GM21423 (cell line): ENCODE measurements at regions not wholly inside any gene's neighbourhood (a gene's known extent, or its start where the extent isn't known, plus 50 kb on each side); places are given as distances from the start of the nearest gene placed in this dataset.

Source experiments
- ATAC-seq: cut with Tn5 transposase; IDR thresholded peaks from one replicate; pipeline ENCODE4 v1.9.1; 2021; ENCODE audit warnings: mild to moderate bottlenecking, moderate library complexity; ENCODE audit not compliant: unreplicated experiment

DNA sequence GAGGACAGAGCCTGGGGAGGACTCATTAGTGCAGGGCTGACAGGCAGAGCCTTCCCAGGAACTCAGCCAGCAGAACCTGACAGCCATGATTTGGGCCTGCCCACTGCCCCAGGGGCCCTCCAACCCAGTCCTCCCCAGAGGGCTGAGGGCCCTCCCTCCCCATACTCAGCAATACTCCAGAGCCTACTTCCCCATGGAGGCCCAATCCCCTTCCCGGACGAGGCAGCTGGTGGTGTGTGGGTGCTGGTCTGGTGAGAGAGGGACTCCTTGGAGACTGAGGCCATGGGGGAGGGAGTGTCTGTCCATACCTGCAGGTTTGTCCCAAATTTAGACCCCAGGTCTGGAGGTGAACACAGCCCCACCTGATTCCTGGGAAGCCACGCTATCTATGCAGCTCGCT, 120.9 kb upstream of the MLN start:
- ATAC-seq = no peak

DNA sequence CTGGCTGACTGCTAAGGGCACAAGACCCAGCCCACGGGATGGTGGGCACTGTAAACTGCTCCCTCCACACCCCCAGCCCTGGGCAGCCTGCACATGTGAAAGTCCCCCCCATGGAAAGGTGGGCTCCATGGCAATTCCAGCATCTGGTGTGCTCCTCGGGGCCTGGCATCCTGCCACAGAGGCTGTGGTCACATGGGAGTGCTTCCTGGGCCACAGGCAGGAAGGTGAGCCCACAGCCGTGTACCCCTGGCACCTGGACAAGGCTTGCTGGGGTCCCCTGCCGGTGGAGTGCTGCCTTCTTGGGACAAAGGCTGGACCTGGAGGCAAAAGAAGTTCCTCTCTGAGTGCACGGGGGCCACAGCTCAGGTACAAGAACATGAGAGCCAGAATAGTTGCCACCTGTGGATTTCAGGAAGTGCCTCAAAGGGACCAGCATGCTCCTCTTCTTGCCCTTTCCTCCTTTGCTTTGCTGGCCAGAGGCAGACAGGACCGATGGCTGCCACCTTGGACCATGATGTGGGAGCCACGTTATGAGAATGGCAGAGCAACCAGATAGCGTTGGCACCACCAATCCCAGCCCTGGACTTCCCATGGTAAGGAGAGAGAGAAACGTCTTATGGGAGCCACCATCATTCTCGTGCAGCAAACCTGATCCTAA, 120.2 kb upstream of the MLN start:
- ATAC-seq = no peak

DNA sequence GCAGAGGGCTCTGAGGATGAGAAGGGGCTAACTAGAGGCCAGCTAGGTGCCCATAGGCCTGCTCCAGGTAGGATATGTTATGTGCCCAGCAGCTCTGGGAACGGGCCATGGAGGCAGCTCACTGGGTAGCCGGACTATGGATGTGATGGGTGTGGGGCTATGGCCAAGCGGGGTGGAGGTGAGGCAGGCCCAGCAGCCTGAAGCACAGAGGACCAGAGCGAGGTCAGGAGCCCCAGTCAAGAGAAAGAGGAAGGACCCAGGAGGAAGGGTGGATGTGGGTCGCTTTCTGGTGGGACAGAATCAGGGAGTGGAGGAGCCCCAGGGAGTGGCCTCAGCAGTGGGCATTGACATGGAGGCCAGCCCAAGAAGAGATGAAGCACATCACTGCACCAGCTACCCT, 117.9 kb upstream of the MLN start:
- no peak for ATAC-seq

DNA sequence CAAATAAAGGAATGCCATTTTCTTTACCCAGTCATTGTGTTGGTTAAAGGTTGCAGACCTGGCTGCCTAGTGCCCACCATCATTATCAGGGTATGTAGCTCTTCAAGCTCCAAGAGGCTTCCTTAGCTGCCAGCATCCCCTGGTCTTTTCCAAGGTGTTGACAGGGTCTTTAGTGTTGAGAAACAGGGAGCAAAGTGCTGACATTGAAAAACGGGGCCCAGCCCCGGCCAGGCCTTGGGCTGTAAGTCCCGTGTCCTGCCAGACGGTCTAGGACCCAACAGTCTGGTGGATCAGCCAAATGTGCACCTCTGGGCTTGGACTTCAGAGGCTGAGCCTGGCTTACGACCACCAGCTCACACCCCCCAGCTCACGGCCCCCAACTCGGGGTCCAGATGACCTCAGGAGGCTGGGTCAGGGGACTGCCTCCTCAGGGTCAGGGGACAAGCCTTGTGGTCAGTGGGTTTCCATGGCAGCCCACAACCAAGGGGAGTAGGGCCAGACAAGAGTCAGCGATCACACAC, 114.4 kb upstream of the MLN start:
- no peak for ATAC-seq

DNA sequence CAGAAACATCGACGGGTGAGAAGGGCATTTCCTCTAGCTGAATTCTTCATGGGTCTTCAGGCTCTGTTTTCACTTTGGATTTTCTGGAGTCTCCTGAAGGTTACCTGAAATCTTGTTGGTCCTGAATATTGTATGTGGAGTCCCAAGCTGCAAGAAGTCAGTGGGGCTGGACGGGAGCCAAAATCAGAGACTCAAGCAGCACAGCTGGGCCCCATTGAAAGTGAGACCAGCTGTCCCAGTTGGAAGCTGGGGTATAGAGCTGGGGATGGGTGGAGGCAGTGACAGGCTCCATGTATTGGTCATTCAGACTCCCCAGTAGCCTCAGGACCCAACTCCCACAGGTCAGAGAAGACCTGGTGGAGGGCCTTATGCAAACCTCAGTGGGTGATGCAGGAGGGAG, 111.3 kb upstream of the MLN start:
- no peak for ATAC-seq

DNA sequence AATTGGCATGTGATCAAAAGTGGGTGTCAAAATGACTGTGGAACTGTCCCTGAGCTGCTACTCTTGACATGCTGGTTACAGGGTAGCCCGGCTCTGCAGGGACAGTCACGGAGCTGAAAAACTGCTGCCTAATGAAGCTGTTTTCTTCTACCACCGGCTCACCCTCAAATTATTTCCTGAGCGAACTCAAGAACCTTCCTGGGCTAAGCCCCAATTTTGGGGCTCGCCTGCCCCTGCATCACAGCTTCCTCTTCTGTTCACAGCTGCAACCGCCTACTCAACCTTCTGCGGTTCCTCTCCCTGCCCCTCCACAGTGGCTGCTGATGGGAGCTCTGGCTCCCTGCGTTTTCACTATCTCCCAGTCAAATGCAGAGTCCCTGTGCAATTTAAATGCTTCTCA, 110.8 kb upstream of the MLN start:
- ATAC-seq = no peak

DNA sequence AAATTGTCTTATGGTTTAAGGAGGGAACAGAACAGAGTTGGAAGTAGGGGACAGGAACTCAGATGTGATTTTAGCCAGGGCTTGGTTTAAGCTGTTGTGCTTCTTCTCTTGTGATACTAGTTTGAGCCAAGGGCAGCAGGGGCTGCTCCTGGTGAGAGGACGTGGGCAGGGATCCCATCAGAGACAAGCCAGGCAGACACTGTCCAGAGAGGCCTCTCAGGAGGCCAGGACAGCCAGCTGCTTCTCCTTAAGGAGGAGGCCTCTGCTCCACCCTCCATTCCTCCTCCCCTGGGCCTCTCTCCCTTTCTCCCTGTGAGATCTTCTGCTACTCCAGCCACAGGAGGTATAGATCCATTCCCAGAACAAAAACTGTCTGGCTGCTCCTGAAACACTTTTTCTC, 108.4 kb upstream of the MLN start:
- no peak for ATAC-seq

DNA sequence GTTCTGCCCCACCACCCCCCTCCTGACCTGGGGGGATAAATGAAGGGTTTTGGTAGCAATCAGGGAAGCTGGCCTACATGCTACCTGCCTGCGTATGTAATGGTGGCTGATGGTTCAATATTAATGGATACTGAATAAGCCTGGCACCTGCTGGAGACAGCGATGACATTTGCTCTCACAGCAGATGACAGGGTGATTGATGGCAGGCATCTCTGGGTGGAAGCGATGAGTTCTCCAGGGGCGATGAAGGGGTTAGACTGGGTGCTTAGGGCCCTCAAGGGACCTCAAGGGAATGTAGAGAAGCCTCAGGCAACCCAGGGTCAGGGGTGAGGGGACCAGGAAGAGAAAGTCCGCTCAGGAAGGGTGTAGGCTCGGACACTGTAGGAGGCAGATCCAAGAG, 107.7 kb upstream of the MLN start:
- ATAC-seq = no peak

DNA sequence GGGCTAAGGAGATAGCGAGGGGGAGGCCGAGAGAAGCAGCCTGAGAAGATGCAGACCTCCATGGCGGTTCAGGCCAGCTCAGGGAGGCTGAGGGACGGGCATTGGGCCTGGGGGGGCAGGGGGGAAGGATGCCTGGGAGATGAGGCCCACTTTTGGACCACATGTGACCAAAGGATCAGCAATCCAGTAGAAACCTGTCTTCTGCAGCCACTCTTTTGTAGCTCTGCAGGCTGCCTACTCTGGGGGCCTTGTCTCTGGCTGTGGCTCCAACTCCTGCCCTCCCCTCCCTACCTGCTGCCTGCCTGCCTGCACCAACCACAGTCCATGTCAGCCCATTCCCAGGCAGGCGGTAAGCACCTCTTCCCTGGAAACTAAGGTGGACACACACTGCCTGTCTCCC, 106.8 kb upstream of the MLN start:
- no peak for ATAC-seq

DNA sequence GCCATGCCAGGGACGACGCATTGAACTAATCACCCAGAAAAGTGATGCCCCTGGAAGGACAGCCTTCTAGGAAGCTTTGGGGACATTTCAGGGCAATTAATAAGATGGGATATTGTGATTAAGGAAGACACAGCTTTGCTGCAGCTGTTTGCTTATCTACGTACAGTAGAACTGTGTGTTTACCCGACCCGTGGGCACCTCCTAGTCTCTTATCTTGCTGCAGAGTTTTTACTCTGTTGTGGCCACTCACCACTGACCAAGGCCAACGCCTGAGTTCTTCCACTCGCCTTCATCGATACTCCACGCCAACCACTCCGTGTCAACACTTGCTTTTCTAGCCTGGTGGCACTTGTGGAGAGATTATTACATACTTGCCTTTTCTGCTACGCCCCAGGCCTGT, 105.9 kb upstream of the MLN start:
- ATAC-seq = no peak

DNA sequence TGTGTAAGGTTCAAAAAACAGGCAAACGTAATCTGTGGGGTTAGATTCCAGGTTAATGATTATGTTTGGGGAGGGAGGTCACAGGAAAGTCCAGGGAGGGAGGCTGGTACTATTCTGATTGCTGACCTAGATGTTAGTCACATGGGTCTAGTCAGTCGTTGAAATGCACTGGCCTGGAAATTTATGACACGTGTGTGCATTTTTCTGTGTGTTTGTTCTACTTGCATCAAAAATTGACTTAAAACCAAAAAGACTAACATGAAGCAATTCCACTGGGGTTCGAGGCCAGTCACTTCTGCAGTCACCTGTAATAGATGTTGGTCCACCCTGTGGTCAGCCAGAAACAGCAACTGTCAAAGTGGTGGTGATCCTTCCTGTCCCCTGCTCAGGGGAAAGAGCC, 104.2 kb upstream of the MLN start:
- no peak for ATAC-seq

DNA sequence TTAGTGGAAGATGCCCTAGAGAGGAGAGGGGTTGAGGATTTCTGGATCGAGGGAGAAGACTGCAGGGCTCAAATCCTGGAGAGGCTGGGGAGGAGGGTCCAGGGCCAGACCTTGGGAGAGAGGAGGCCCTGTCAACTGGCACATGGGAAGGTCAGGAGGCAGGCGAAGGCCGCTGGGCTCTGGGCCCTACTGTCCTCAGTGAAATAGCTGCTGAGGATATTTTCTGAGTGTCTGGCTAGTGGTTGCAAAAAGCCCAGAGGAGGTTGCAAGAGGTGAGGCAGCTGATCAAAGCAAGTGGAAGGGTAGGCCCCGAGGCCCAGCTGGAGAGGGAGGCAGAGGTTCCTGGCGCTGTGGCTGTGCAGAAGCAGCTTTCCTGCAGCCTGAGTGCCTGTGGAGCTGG, 103.4 kb upstream of the MLN start:
- ATAC-seq = no peak

DNA sequence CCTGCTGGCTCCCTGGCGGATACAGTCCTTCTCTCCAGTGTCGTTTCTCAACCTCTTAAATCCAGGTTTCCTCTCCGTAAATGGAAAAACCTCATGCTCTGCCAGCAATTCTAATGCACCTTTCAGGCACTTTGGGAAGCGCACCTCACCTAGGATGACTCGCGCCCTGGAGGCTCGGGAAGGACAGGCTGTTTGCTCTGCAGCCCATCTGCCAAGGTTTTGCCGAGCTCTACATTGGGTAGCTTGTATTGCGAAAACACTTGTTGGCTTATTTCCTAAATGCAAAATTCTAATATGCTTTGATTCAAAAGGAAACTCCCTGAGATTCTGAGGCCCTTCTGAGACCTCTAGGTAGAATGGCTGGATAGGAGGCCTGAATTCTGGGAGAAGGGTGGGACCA, 102.6 kb upstream of the MLN start:
- ATAC-seq = no peak

DNA sequence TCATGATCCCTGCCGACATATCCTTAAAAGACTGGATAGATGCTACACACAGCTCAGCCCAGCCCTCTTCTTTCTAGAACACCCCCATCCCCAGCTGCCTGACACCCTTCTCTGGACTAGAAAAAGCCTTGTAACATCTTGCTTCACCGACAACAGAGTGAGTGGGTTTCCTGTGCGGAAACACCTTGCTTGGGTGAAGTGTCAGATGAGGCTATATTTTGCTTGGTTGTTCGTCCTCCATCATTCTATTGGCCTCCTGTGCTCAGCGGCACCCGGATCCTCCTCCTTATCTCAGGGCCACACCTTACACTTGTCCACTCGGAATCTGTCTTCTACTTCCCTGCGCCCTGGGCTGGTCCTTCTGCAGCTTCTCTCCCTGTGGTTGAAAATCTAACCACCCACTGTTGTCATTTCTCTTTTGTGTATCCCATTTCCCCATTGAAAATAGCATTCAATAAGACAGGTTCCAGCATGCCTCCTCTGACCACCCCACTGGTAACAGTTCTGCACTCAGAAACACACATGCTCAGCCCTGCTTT, 101.3 kb upstream of the MLN start:
- no peak for ATAC-seq

DNA sequence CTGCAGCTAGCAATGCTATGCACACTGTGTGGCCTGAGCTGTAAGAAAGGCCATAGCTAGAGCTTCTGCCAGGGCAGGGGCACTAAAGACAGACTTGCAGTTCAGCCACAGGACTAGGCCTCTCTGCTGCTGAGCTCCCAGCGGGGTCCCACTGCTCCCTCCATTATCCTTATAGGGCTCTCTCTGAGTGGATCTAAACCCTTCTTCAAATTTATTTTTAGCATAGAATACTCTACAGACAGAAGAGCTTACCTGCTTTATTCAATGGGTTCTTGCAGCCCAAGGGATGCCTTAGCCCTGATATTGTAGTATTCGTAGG, 100.9 kb upstream of the MLN start:
- ATAC-seq = no peak

DNA sequence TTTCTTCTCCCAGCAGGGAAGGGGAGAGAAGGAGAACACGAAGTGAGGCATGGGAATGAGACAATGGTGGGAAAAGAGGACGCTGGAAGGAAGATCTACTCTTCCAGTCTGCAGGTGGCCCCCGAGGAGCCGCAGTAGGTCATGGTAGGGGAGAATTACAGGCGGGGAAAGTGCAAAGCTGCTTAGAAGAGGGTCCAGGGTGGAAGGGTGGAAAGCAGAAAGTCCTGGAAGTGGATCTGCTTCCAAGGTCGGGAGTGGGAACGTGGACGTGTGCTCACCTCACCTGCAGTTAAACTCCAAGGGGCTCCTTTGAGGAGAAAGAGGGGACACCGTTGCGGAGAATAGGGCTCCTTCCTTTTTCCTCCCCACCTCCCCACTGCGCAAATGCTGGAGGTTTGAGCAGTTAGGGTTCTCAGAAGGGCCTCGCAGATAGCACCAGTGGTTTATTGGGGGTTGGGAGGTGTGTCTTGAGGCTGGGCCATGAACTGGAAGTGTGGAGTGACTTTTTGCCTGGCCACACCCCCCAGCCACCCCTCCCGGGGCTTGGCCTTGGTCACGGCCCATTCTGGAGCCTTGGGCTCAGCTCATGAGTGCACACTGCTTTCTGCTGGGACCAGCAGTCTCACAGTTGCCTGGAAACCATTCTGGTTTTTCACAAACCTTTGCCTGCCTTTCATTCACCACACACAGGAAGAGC, 100.4 kb upstream of the MLN start:
- ATAC-seq = peak; percentile 63

DNA sequence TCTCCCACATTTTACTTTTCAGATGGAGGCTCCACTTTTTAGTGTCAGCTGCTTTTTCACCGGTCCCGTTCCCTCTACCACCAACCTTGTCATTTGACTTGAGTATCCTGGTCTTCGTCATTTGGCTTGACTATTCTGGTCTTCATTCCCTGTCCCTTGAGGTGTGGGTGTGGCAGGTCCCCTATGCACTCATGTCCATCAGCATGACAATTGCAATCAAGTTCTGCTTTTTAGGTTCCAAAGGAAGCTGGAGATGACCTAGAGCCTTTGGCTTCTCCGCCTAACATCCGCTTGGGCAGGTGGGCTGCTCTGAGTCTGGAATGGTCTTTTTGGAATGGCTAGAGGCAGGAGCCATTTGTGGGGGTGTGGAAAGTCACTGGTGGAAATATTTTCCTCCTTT, 99.8 kb upstream of the MLN start:
- ATAC-seq = no peak

DNA sequence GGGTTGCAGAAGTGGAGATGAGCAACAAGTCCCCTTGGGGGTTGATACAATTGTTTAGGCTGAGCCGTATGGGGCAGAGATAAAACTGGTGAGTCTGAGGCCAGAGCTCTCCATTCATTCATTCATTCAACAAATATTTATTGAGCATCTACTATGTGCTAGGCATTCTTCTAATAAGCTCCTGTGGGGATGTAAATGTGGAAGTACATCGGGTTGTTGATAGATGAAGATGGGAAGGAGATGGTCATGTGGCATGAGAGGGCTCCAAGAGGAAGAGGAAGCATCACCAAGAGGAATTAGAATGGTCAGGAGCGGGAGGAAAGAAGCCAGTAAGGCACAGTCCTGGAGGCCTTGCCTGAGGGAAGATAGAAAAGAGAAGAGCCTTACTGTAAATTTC, 98.7 kb upstream of the MLN start:
- no peak for ATAC-seq

DNA sequence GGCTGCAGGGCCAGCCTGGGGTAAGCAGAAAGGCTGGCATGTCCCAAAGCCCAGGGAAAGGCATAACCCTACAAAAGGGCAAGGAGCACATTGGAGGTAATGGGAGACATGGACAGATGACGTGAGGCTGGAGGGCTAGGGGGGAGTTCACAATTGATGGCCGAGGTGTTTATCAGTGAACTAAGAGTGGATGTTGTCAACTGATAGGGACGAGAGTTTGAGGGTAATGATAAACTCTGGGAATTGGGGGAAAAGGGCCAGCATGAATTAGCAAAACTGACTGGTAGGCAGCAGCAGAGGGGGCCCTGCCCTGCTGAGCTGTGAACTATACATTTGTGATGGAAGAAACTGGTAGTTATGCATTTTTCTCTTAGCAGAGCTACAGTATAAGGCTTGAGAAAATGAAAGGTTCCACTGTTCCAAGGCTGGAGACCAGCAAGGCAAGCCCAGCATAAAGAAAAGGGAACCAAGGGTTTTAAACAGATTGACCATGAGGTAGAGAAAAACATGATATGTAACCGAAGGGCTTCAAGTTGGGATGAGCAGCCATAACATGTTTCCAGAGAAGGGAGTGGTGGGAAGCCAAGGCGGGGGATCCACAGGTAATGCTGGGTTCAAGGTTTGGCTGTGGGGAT, 98.1 kb upstream of the MLN start:
- ATAC-seq = no peak

DNA sequence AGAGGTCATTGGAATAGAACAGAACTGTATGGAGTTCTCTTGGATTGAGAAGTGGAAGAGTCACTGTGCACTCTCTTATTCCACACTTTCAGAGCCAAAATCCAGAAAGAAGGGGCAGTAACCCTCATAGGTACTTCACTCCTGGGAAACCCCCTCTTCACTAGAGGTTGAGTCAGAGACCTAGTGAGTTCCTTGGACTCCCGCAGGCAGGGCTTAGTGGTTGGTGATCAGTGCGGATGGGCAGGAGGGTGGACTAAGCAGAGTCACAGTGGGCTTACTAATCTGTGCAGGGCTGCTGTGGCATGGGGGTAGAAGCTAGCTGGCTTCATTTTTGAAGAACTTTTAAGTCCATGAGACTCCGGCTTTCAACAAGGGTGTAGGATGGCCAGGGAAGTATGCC, 95.0 kb upstream of the MLN start:
- ATAC-seq = no peak

DNA sequence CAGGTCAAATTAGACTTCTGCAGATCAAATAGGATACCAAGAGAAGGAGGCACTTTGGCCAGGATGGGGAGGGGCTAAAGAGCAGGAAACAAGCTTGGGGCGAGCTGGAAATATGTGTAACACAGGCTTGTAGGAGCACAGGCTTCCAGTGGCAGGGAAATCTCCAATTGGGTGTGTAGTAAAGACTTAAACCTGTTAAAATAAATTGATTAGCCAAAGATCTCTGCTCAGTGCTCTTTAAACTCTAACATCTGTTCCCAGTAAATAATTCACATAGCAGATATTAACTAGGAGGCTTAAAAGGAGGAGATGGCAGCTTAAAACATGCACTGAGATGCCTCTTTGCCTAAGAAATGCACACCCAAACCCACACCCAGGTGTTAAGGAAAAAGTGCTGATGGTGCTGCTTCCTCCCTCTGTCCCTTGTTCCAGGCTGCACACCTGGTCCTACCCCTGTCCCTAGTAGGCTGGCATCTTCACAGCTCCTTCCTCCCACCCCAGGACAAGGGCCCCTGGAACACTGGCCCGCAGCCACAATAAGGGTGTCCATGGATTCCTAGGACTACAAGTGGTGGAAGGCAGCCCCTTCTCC, 93.5 kb upstream of the MLN start:
- no peak for ATAC-seq
